Stomach smooth muscle (tissue), 2 donors: ENCODE measurements at regions not wholly inside any gene's neighbourhood (a gene's known extent, or its start where the extent isn't known, plus 50 kb on each side); places are given as distances from the start of the nearest gene placed in this dataset.

Experiments
- H3K27ac ChIP-seq: one replicate; pipeline ENCODE4 v1.7.0; 2013; ENCODE audit warnings: mild to moderate bottlenecking, low read length, inconsistent platforms
- H3K27me3 ChIP-seq, 2 donors: one replicate each; pipeline ENCODE4 v1.7.0; 2013; ENCODE audit warnings: low read length in 2 of 2; ENCODE audit not compliant: insufficient read depth in 2 of 2, control insufficient read depth in 1 of 2
- H3K36me3 ChIP-seq, 2 donors: one replicate each; pipeline ENCODE4 v1.7.0; 2013; ENCODE audit warnings: low read length in 2 of 2; ENCODE audit not compliant: control insufficient read depth in 2 of 2, insufficient read depth in 2 of 2
- H3K4me1 ChIP-seq: one replicate; pipeline ENCODE4 v1.7.0; 2013; ENCODE audit warnings: low read length; ENCODE audit not compliant: control insufficient read depth, insufficient read depth
- H3K4me3 ChIP-seq, 2 donors: one replicate each; pipeline ENCODE4 v1.7.0; 2013; ENCODE audit warnings: low read length in 2 of 2
- H3K9ac ChIP-seq, 2 donors: one replicate each; pipeline ENCODE4 v1.7.0; 2013; ENCODE audit warnings: low read length in 2 of 2, mild to moderate bottlenecking in 1 of 2
- H3K9me3 ChIP-seq, 2 donors: one replicate each; pipeline ENCODE4 v1.7.0; 2013; ENCODE audit warnings: low read length in 2 of 2; ENCODE audit not compliant: control insufficient read depth in 2 of 2
- donor health status: healthy.
- donor health status: Pancreatic carcinoma.

DNA sequence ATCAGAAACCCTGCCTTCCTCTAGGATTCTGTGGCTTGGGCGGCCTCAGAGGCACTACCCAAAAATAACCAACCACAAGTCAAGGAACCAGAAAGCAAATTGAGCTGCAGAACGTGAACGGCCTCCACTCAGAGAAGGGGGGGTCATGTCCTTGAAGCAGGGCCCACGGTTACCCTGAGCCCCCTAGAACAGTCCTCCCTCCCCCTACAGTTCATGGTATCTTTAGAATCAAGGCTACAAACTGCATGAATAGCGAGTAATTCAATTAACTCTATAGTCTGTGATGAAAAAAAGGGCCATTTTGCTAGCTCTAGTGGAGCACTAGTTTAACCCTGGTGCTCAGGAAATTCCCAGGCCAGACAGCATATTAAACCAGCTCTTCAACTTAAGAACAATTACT is 79.0 kb upstream of the ZNF507 start:
- H3K27me3 ChIP-seq, result peaks cover 0 to 12% of the 10 kb centered on the region in 2 donors
- H3K36me3 ChIP-seq, result no peaks in the 10 kb centered on the region
- H3K9ac ChIP-seq, result no peak overlapping the region
- no peak overlapping the region for H3K4me3 ChIP-seq
- H3K4me1 ChIP-seq, result no peaks in the 10 kb centered on the region
- H3K9me3 ChIP-seq, result peaks cover 0 to 2% of the 10 kb centered on the region in 2 donors
- H3K27ac ChIP-seq, result no peak overlapping the region

DNA sequence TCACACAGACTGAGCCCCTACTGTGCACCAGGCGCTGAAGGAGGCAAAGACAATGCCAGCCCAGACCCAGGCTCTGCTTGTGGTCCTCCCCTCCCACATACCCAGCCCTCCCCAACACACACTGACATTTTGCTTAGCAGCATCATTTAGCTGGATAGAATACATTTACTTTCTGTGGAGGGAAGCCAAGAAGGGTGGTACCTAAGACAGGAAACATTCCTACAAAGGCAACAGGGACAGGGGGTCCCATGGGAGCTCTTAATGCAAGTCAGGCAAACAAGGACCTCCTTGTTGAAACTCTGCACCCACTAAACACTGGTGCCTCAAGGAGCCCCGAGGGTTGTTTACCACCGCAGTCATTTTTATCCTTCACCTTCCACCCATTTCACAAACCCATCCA is 77.0 kb upstream of the ZNF507 start:
- H3K4me1 ChIP-seq, result no peaks in the 10 kb centered on the region
- no peak overlapping the region for H3K27ac ChIP-seq
- H3K27me3 ChIP-seq, result peaks cover 0 to 14% of the 10 kb centered on the region in 2 donors
- H3K9me3 ChIP-seq, result peaks cover 0 to 2% of the 10 kb centered on the region in 2 donors
- no peak overlapping the region for H3K4me3 ChIP-seq
- H3K9ac ChIP-seq, result no peak overlapping the region
- H3K36me3 ChIP-seq, result no peaks in the 10 kb centered on the region

- Histone ChIP-seq H3K9ac (no peak overlapping the region), H3K4me1 (no peaks in the 10 kb centered on the region), H3K27ac (no peak overlapping the region), H3K4me3 (no peak overlapping the region), H3K36me3 (no peaks in the 10 kb centered on the region), H3K27me3 (peaks cover 0 to 16% of the 10 kb centered on the region in 2 donors), H3K9me3 (peaks cover 0 to 2% of the 10 kb centered on the region in 2 donors)
These were observed 75.6 kb upstream of the ZNF507 start for GRCh38 chr19:32269831-32270230.

DNA sequence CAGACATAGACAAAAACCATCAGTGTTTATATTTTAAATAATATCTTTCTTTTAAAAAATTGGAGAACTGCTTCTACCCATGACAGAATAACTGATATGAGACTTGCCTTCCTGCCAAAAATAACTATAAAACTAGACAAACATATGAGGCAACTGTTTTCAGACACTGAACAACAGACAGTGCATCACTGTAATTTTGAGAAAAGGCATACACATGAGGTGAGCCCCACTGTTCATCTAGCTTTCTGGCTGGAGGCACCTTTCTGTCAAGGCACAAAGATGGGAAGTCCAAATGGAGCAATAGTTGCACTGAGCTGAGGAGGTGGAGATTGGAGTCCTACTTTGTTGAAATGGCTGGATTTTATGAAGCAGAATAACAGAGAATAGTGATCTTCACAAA is 71.9 kb upstream of the ZNF507 start:
- no peaks in the 10 kb centered on the region for H3K4me1 ChIP-seq
- no peak overlapping the region for H3K9ac ChIP-seq
- H3K36me3 ChIP-seq, result no peaks in the 10 kb centered on the region
- peaks cover 0 to 2% of the 10 kb centered on the region in 2 donors for H3K9me3 ChIP-seq
- H3K27me3 ChIP-seq, result peaks cover 0 to 13% of the 10 kb centered on the region in 2 donors
- no peak overlapping the region for H3K4me3 ChIP-seq
- no peak overlapping the region for H3K27ac ChIP-seq

DNA sequence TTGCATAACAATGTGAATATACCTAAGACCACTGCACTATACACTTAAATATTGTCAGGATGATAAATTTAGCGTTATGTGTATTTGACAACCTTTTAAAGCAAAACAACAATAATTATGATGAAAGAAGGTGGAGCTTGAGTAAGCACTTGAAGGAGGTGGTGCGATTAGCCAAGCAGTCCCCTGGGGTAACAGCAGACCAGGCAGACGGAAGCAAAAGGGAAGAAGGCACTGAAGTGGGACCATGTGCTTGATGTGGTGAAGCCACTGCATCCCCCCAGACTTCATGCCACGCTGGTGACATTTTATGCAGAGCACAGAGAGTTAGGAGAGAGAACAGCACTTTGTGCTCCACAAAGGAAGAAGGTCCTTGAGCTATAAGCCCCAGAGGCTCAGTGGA is 58.3 kb upstream of the ZNF507 start:
- H3K36me3 ChIP-seq, result no peaks in the 10 kb centered on the region
- H3K9me3 ChIP-seq, result no peaks in the 10 kb centered on the region
- H3K27ac ChIP-seq, result no peak overlapping the region
- peaks cover 0 to 2% of the 10 kb centered on the region in 2 donors for H3K27me3 ChIP-seq
- no peak overlapping the region for H3K9ac ChIP-seq
- no peaks in the 10 kb centered on the region for H3K4me1 ChIP-seq
- H3K4me3 ChIP-seq, result no peak overlapping the region

- Histone ChIP-seq H3K27me3 (peaks cover 0 to 2% of the 10 kb centered on the region in 2 donors), H3K9me3 (no peaks in the 10 kb centered on the region), H3K27ac (no peak overlapping the region), H3K4me1 (no peaks in the 10 kb centered on the region), H3K36me3 (no peaks in the 10 kb centered on the region), H3K9ac (peak overlapping the region in 1 of 2 donors; percentile 69), H3K4me3 (peak overlapping the region in 1 of 2 donors; percentile 67)
These were observed 57.6 kb upstream of the ZNF507 start for GRCh38 chr19:32287811-32288227.

- no peaks in the 10 kb centered on the region for H3K36me3 ChIP-seq
- no peak overlapping the region for H3K9ac ChIP-seq
- no peaks in the 10 kb centered on the region for H3K4me1 ChIP-seq
- H3K27me3 ChIP-seq, result peaks cover 0 to 2% of the 10 kb centered on the region in 2 donors
- no peaks in the 10 kb centered on the region for H3K9me3 ChIP-seq
- H3K27ac ChIP-seq, result no peak overlapping the region
- no peak overlapping the region for H3K4me3 ChIP-seq
These were observed 55.7 kb upstream of the ZNF507 start for GRCh38 chr19:32289566-32290210.

DNA sequence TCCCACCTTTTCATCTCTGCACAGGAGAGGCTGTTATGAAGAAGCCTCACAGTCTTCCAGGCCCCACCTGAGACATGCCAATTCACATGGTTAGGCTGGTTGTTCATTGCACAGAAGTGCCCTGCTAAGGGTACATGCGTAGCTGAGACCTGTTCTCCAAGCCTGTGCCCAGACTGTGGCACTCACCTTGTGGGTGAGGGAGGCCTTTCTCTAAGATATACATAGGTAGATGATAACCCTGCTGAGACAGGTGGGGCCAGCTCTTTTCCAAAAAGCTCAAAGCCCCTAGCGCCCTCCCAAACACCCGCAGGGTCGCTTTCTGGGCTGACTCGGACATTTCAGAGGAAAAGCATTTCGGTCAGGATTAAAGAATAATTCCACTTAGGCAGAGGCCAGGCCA is 53.5 kb upstream of the ZNF507 start:
- peaks cover 0 to 2% of the 10 kb centered on the region in 2 donors for H3K27me3 ChIP-seq
- no peaks in the 10 kb centered on the region for H3K9me3 ChIP-seq
- no peaks in the 10 kb centered on the region for H3K4me1 ChIP-seq
- H3K9ac ChIP-seq, result no peak overlapping the region
- H3K4me3 ChIP-seq, result no peak overlapping the region
- no peak overlapping the region for H3K27ac ChIP-seq
- H3K36me3 ChIP-seq, result no peaks in the 10 kb centered on the region

GRCh38 chr19:32294871-32295438 is 50.5 kb upstream of the ZNF507 start:
- H3K4me3 ChIP-seq, result no peak overlapping the region
- H3K9me3 ChIP-seq, result no peaks in the 10 kb centered on the region
- no peak overlapping the region for H3K27ac ChIP-seq
- H3K27me3 ChIP-seq, result no peaks in the 10 kb centered on the region
- no peak overlapping the region for H3K9ac ChIP-seq
- H3K36me3 ChIP-seq, result no peaks in the 10 kb centered on the region
- no peaks in the 10 kb centered on the region for H3K4me1 ChIP-seq
